ENCODE measurements at regions not wholly inside any gene's neighbourhood (a gene's known extent, or its start where the extent isn't known, plus 50 kb on each side); places are given as distances from the start of the nearest gene placed in this dataset.

- ATAC-seq (ENCODE audit: poor library complexity) (no peak), DNase-seq (no peak)
- intact Hi-C loops (cut with DNase I, micrococcal nuclease), result no loop called here
- Mint-ChIP-seq H3K4me1 (ENCODE audit: low read depth) (no peaks in the 10 kb centered on the region), H3K9me3 (no peaks in the 10 kb centered on the region), H3K4me3 (no peak overlapping the region), H3K27ac (no peak overlapping the region), H3K27me3 (no peaks in the 10 kb centered on the region), H3K36me3 (ENCODE audit: low read depth) (no peaks in the 10 kb centered on the region)
- Histone ChIP-seq H3K27me3 (ENCODE audit: control insufficient read depth in 1 of 2, insufficient read depth in 2 of 2, low read length in 2 of 2) (no peaks in the 10 kb centered on the region), H3K9me3 (ENCODE audit: control insufficient read depth in 1 of 2, insufficient read depth in 1 of 2, low read length in 2 of 2) (no peaks in the 10 kb centered on the region), H3K27ac (ENCODE audit: low read depth in 1 of 2, low read length in 2 of 2) (no peak overlapping the region), H3K4me1 (ENCODE audit: insufficient read depth, low read length) (no peaks in the 10 kb centered on the region), H3K36me3 (ENCODE audit: insufficient read depth, low read length) (no peaks in the 10 kb centered on the region), H3K4me3 (ENCODE audit: low read length) (no peak overlapping the region)
- ChIA-PET POLR2A (no interaction called here), CTCF (no interaction called here)
- TF ChIP-seq, protein P1, sequence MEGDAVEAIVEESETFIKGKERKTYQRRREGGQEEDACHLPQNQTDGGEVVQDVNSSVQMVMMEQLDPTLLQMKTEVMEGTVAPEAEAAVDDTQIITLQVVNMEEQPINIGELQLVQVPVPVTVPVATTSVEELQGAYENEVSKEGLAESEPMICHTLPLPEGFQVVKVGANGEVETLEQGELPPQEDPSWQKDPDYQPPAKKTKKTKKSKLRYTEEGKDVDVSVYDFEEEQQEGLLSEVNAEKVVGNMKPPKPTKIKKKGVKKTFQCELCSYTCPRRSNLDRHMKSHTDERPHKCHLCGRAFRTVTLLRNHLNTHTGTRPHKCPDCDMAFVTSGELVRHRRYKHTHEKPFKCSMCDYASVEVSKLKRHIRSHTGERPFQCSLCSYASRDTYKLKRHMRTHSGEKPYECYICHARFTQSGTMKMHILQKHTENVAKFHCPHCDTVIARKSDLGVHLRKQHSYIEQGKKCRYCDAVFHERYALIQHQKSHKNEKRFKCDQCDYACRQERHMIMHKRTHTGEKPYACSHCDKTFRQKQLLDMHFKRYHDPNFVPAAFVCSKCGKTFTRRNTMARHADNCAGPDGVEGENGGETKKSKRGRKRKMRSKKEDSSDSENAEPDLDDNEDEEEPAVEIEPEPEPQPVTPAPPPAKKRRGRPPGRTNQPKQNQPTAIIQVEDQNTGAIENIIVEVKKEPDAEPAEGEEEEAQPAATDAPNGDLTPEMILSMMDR (IDR thresholded peaks at IDR 0.05), result no peak
Observed at GRCh38 chr5:56449071-56449640, 216.0 kb upstream of the ANKRD55 start.

DNA sequence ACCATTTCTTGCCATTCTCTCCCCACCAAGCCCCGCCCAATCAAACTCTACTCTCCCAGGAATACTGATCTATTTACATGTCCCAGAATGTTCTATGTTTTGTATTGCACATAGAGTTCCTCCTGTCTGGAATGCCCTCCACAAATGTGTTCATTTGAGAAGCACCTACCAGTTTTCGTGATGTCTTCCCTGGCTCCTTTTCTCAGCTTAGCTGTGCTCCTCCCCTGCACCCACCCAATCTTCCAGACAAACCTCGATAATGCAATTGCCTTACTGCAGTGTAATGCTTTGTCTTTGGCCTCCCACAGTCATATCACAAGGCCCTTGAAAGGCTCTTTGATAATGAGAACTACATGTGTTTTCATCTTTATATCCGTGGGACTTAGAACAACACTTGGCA lies 214.5 kb upstream of the ANKRD55 start:
- TF ChIP-seq, protein P1 (IDR thresholded peaks at IDR 0.05), result no peak
- H3K9me3 Mint-ChIP-seq, result no peaks in the 10 kb centered on the region
- no peak overlapping the region for H3K27ac Mint-ChIP-seq
- no peaks in the 10 kb centered on the region for H3K36me3 ChIP-seq (ENCODE audit: insufficient read depth, low read length)
- no peaks in the 10 kb centered on the region for H3K27me3 Mint-ChIP-seq
- H3K4me3 ChIP-seq (ENCODE audit: low read length), result no peak overlapping the region
- no peak overlapping the region for H3K4me3 Mint-ChIP-seq
- H3K27ac ChIP-seq (ENCODE audit: low read depth in 1 of 2, low read length in 2 of 2), result no peak overlapping the region
- no peaks in the 10 kb centered on the region for H3K4me1 Mint-ChIP-seq (ENCODE audit: low read depth)
- no peak for ATAC-seq (ENCODE audit: poor library complexity)
- H3K36me3 Mint-ChIP-seq (ENCODE audit: low read depth), result no peaks in the 10 kb centered on the region
- H3K27me3 ChIP-seq (ENCODE audit: control insufficient read depth in 1 of 2, insufficient read depth in 2 of 2, low read length in 2 of 2), result no peaks in the 10 kb centered on the region
- ChIA-PET POLR2A (no interaction called here), CTCF (no interaction called here)
- no peak for DNase-seq
- intact Hi-C loops (cut with DNase I, micrococcal nuclease), result no loop called here
- no peaks in the 10 kb centered on the region for H3K4me1 ChIP-seq (ENCODE audit: insufficient read depth, low read length)
- H3K9me3 ChIP-seq (ENCODE audit: control insufficient read depth in 1 of 2, insufficient read depth in 1 of 2, low read length in 2 of 2), result no peaks in the 10 kb centered on the region

DNA sequence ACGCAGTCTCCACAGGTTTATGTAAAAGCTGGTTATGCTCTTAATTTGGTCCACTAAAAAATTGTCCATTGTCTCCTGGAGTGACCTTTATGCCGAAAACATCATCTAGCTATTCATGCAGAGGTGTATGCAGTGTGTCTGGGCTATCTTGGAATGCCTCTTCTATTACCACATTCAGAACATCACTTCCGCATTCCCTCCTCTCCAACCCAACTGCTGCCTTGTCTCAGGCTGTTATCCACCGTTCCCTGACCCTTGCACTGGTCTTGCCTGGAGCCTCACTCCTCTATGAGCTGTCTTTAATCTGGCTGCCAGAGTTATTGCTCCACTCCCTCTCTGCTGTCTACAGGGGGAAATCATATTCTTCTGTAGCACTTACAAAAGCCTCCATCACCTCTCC lies 214.1 kb upstream of the ANKRD55 start:
- ATAC-seq (ENCODE audit: poor library complexity), result no peak
- POLR2A ChIA-PET, result no interaction called here
- Mint-ChIP-seq H3K27me3 (no peaks in the 10 kb centered on the region), H3K9me3 (no peaks in the 10 kb centered on the region), H3K4me1 (ENCODE audit: low read depth) (no peaks in the 10 kb centered on the region), H3K36me3 (ENCODE audit: low read depth) (no peaks in the 10 kb centered on the region), H3K4me3 (no peak overlapping the region), H3K27ac (no peak overlapping the region)
- TF ChIP-seq, protein P1 (IDR thresholded peaks at IDR 0.05), result no peak
- DNase-seq, result no peak
- no peaks in the 10 kb centered on the region for H3K27me3 ChIP-seq (ENCODE audit: control insufficient read depth in 1 of 2, insufficient read depth in 2 of 2, low read length in 2 of 2)
- no peaks in the 10 kb centered on the region for H3K36me3 ChIP-seq (ENCODE audit: insufficient read depth, low read length)
- no peak overlapping the region for H3K4me3 ChIP-seq (ENCODE audit: low read length)
- CTCF ChIA-PET, result no interaction called here
- H3K4me1 ChIP-seq (ENCODE audit: insufficient read depth, low read length), result no peaks in the 10 kb centered on the region
- intact Hi-C loops (cut with DNase I, micrococcal nuclease), result no loop called here
- H3K9me3 ChIP-seq (ENCODE audit: control insufficient read depth in 1 of 2, insufficient read depth in 1 of 2, low read length in 2 of 2), result no peaks in the 10 kb centered on the region
- H3K27ac ChIP-seq (ENCODE audit: low read depth in 1 of 2, low read length in 2 of 2), result no peak overlapping the region

All from CD4-positive, alpha-beta T cell (primary cell).